GM23338 (cell line): ENCODE measurements at regions not wholly inside any gene's neighbourhood (a gene's known extent, or its start where the extent isn't known, plus 50 kb on each side); places are given as distances from the start of the nearest gene placed in this dataset.
A peak's percentile ranks its signal among the peaks of the same experiment; 100 is the strongest.

Experiments used
- ATAC-seq: fragments of 200-7000 bp; cut with Tn5 transposase; 3 replicates; pipeline ENCODE4 v1.9.1; 2020
- DNase-seq: peaks from one replicate; pipeline ENCODE4 v3.0.0-alpha.2; 2015; ENCODE audit warnings: low spot score
- H2AFZ ChIP-seq: fragments of 200-600 bp; sonication (generic); 2 replicates; pipeline ENCODE4 v1.8.0; 2016; ENCODE audit warnings: antibody characterized with exemption, mild to moderate bottlenecking, moderate library complexity
- H3F3A ChIP-seq: fragments of 200-600 bp; sonication (generic); replicated peaks from 2 replicates; pipeline ENCODE4 v1.8.0; 2017; ENCODE audit warnings: antibody characterized with exemption, mixed run types, low read depth
- H3K27ac ChIP-seq: fragments of 200-600 bp; sonication (generic); 2 replicates; pipeline ENCODE4 v1.6.1; 2016; ENCODE audit warnings: low read depth
- H3K27me3 ChIP-seq: fragments of 200-600 bp; sonication (generic); 2 replicates; pipeline ENCODE4 v1.8.0; 2016; ENCODE audit warnings: mild to moderate bottlenecking, mixed run types, moderate library complexity; ENCODE audit not compliant: insufficient read depth
- H3K36me3 ChIP-seq: fragments of 200-600 bp; sonication (generic); 2 replicates; pipeline ENCODE4 v1.8.0; 2016; ENCODE audit warnings: mild to moderate bottlenecking; ENCODE audit not compliant: insufficient read depth
- H3K4me1 ChIP-seq: fragments of 200-600 bp; sonication (generic); 2 replicates; pipeline ENCODE4 v1.8.0; 2016; ENCODE audit warnings: mild to moderate bottlenecking, moderate library complexity; ENCODE audit not compliant: insufficient read depth
- H3K4me2 ChIP-seq: fragments of 200-600 bp; sonication (generic); 2 replicates; pipeline ENCODE4 v1.7.1; 2017; ENCODE audit warnings: mixed run types
- H3K4me3 ChIP-seq: fragments of 200-600 bp; sonication (generic); 2 replicates; pipeline ENCODE4 v1.6.1; 2016; ENCODE audit warnings: mixed run types
- H3K79me2 ChIP-seq: fragments of 200-600 bp; sonication (generic); replicated peaks from 2 replicates; pipeline ENCODE4 v1.8.0; 2017; ENCODE audit warnings: mild to moderate bottlenecking; ENCODE audit not compliant: insufficient read depth
- H3K9me2 ChIP-seq: fragments of 200-600 bp; sonication (generic); 2 replicates; pipeline ENCODE4 v1.8.0; 2017; ENCODE audit not compliant: insufficient read depth
- H4K20me1 ChIP-seq: fragments of 200-600 bp; sonication (generic); replicated peaks from 2 replicates; pipeline ENCODE4 v1.8.0; 2017; ENCODE audit warnings: mild to moderate bottlenecking; ENCODE audit not compliant: insufficient read depth
- H3K27ac Mint-ChIP-seq: 2 replicates; pipeline ENCODE4 v1.8.0; 2020; ENCODE audit warnings: inconsistent platforms, mild to moderate bottlenecking, moderate library complexity, mixed read lengths
- H3K27me3 Mint-ChIP-seq: 3 replicates; pipeline ENCODE4 v1.8.0; 2022; ENCODE audit warnings: low read depth, mild to moderate bottlenecking, moderate library complexity, mixed read lengths, inconsistent platforms; ENCODE audit not compliant: insufficient read depth, poor library complexity
- H3K36me3 Mint-ChIP-seq: 3 replicates; pipeline ENCODE4 v1.8.0; 2021; ENCODE audit warnings: low read depth, mild to moderate bottlenecking, inconsistent platforms, moderate library complexity, mixed read lengths
- H3K4me1 Mint-ChIP-seq: 3 replicates; pipeline ENCODE4 v1.8.0; 2020; ENCODE audit warnings: mild to moderate bottlenecking, inconsistent platforms, mixed read lengths
- H3K4me3 Mint-ChIP-seq: 3 replicates; pipeline ENCODE4 v1.8.0; 2021; ENCODE audit warnings: moderate library complexity, mild to moderate bottlenecking, inconsistent platforms, mixed read lengths
- H3K9me3 Mint-ChIP-seq: 3 replicates; pipeline ENCODE4 v1.8.0; 2020; ENCODE audit warnings: moderate library complexity, mild to moderate bottlenecking, inconsistent platforms, mixed read lengths
- CREB1 ChIP-seq: fragments of 250-450 bp; sonication (Bioruptor Pico); IDR thresholded peaks from 2 replicates; pipeline ENCODE4 v1.5.0; 2020; ENCODE audit warnings: low read depth, mild to moderate bottlenecking, moderate library complexity
- CTCF ChIP-seq, 2 experiments: fragments of 200-600 bp in 1 of 2; sonication (generic) in 1 of 2; conservative IDR thresholded peaks; 2 replicates each; pipeline versions ENCODE4 v1.5.1 to v1.6.1; 2016 to 2017; ENCODE audit warnings: antibody characterized with exemption in 2 of 2, low read depth in 2 of 2, mild to moderate bottlenecking in 2 of 2, moderate library complexity in 1 of 2
- ETS1 ChIP-seq: IDR thresholded peaks from 2 replicates; pipeline ENCODE4 v1.6.1; 2016; ENCODE audit warnings: antibody characterized with exemption
- EZH2 ChIP-seq: fragments of 200-600 bp; sonication (generic); IDR thresholded peaks from one replicate; pipeline ENCODE4 v1.8.0; 2017; ENCODE audit warnings: antibody characterized with exemption, mild to moderate bottlenecking, low read depth; ENCODE audit not compliant: unreplicated experiment
- NANOG ChIP-seq: IDR thresholded peaks from 2 replicates; pipeline ENCODE4 v1.6.1; 2016; ENCODE audit warnings: antibody characterized with exemption, borderline replicate concordance
- POLR2AphosphoS5 ChIP-seq: IDR thresholded peaks from 2 replicates; pipeline ENCODE4 v1.6.1; 2016; ENCODE audit warnings: antibody characterized with exemption, low read depth
- ZNF114 ChIP-seq: fragments of 250-450 bp; sonication (Bioruptor Pico); IDR thresholded peaks from 2 replicates; pipeline ENCODE4 v1.5.0; 2020; ENCODE audit warnings: mild to moderate bottlenecking, moderate library complexity
- ZNF331 ChIP-seq: fragments of 250-450 bp; sonication (Bioruptor Pico); IDR thresholded peaks from 2 replicates; pipeline ENCODE4 v1.5.0; 2020; ENCODE audit warnings: low read depth, mild to moderate bottlenecking, moderate library complexity
- ZNF462 ChIP-seq: fragments of 250-450 bp; sonication (Bioruptor Pico); IDR thresholded peaks from 2 replicates; pipeline ENCODE4 v1.5.0; 2020; ENCODE audit warnings: mild to moderate bottlenecking, moderate library complexity

GRCh38 chr4:141307241-141307689, 86.6 kb downstream of the ZNF330 start:
- Histone ChIP-seq H2AFZ (no peak overlapping the region), H4K20me1 (no peaks in the 10 kb centered on the region)
- H3K36me3 Mint-ChIP-seq: no peaks in the 10 kb centered on the region

More at GRCh38 chr4:141307241-141307689, 86.6 kb downstream of the ZNF330 start:
- Histone ChIP-seq H3K4me1 (no peaks in the 10 kb centered on the region), H3K79me2 (no peaks in the 10 kb centered on the region), H3K4me2 (no peak overlapping the region), H3K9me2 (no peaks in the 10 kb centered on the region), H3F3A (no peaks in the 10 kb centered on the region), H3K36me3 (no peaks in the 10 kb centered on the region), H3K27me3 (no peaks in the 10 kb centered on the region), H3K27ac (no peak overlapping the region), H3K4me3 (no peak overlapping the region)
- DNase-seq (peak; percentile 61), ATAC-seq (peak; percentile 98)
- TF ChIP-seq POLR2AphosphoS5 (no peak), NANOG (no peak), CTCF (conservative IDR thresholded peaks at IDR 0.05; ENCODE audit: low read depth in 2 of 2) (peak; percentile 55 to 89), CREB1 (CRISPR knock-in tag) (no peak), ZNF331 (CRISPR knock-in tag) (no peak), ZNF114 (no peak), ETS1 (no peak), ZNF462 (no peak), EZH2 (no peak)
- Mint-ChIP-seq H3K4me3 (no peak overlapping the region), H3K27ac (no peak overlapping the region), H3K9me3 (no peaks in the 10 kb centered on the region), H3K4me1 (no peaks in the 10 kb centered on the region), H3K27me3 (peaks cover 2% of the 10 kb centered on the region)
